ENCODE measurements at regions not wholly inside any gene's neighbourhood (a gene's known extent, or its start where the extent isn't known, plus 50 kb on each side); places are given as distances from the start of the nearest gene placed in this dataset.

DNA sequence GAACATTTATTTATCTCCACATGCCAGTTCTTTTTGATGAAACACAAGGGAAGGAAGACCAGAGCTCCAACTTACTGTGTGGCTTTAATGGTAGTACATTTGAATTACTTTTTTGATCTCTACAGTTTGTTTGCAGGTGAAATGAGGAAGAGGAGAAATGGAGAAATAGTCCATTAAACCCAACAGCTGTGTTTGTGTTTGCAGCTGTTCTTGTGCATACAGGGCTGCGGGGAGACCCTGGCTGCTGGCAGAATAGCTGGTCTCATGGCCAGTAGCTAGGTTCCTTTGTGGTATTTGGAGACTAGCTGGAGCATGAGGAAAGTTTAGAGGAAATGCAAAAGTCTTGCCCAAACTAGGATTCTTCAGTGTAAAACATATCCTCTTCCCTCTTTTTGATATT is 374.8 kb downstream of the GPAT3 start:
- Histone ChIP-seq H2AFZ (ENCODE audit: control insufficient read depth, low read depth, low read length) (no peak overlapping the region), H3K27me3 (replicated peaks in 1 of 2; ENCODE audit: control insufficient read depth in 2 of 2, insufficient read depth in 2 of 2, low read length in 1 of 2) (no peaks in the 10 kb centered on the region), H4K20me1 (ENCODE audit: control insufficient read depth, insufficient read depth) (no peaks in the 10 kb centered on the region), H3K79me2 (ENCODE audit: control insufficient read depth, insufficient read depth, low read length) (no peaks in the 10 kb centered on the region), H3K36me3 (ENCODE audit: control insufficient read depth in 2 of 2, insufficient read depth in 2 of 2, low read length in 1 of 2) (no peaks in the 10 kb centered on the region), H3K9ac (ENCODE audit: control insufficient read depth, insufficient read depth, low read length) (no peak overlapping the region), H3K4me2 (ENCODE audit: control insufficient read depth, insufficient read depth) (no peak overlapping the region), H3K27ac (ENCODE audit: control insufficient read depth, insufficient read depth) (no peak overlapping the region), H3K4me1 (ENCODE audit: control insufficient read depth, insufficient read depth, low read length) (no peaks in the 10 kb centered on the region), H3K9me3 (replicated peaks; ENCODE audit: control insufficient read depth, insufficient read depth, low read length) (no peaks in the 10 kb centered on the region), H3K4me3 (no peak overlapping the region)
- FAIRE-seq, result no peak
- intact Hi-C loops (cut with micrococcal nuclease; ENCODE audit: unreplicated experiment), result no loop called here
- POLR2A ChIA-PET, result interaction anchor here (0.5 kb wide), 1 partner anchor 618 kb away, joined by 4 read pairs; no protein-coding TSS in a partner anchor
- CTCF ChIA-PET, result interaction anchor here (1.2 kb wide), 1 partner anchor 264 kb away, joined by 3 read pairs; no protein-coding TSS in a partner anchor
- no TSS peak for BruUV-seq (replicated peaks)
- no peak for ATAC-seq
- RAD21 ChIA-PET (ENCODE audit: unreplicated experiment), result no interaction called here
- SMC1A ChIA-PET (ENCODE audit: uncharacterized antibody, unreplicated experiment), result no interaction called here
- no peak for DNase-seq (ENCODE audit: low read depth, low spot score)
- WGBS (ENCODE audit: insufficient coverage, insufficient replicate concordance, low lambda C conversion rate, missing lambda C conversion rate), result 0% methylated on average over 1 of the region's 1 CpG
- in situ Hi-C loops (cut with MboI), result no loop called here
- TF ChIP-seq, protein P1, sequence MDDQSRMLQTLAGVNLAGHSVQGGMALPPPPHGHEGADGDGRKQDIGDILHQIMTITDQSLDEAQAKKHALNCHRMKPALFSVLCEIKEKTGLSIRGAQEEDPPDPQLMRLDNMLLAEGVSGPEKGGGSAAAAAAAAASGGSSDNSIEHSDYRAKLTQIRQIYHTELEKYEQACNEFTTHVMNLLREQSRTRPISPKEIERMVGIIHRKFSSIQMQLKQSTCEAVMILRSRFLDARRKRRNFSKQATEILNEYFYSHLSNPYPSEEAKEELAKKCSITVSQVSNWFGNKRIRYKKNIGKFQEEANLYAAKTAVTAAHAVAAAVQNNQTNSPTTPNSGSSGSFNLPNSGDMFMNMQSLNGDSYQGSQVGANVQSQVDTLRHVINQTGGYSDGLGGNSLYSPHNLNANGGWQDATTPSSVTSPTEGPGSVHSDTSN (IDR thresholded peaks at IDR 0.05; ENCODE audit: insufficient replicate concordance, low read depth, low read length), result no peak
- TF ChIP-seq ZNF217 (IDR thresholded peaks at IDR 0.05) (no peak), CBX5 (IDR thresholded peaks at IDR 0.05; ENCODE audit: low read depth) (no peak), NFXL1 (IDR thresholded peaks at IDR 0.05; ENCODE audit: borderline replicate concordance) (no peak), JUNB (IDR thresholded peaks at IDR 0.05) (no peak), RFX5 (IDR thresholded peaks at IDR 0.05; ENCODE audit: low read depth, low read length) (no peak), HDAC6 (IDR thresholded peaks at IDR 0.05; ENCODE audit: unreplicated experiment) (no peak), MYC (IDR thresholded peaks at IDR 0.05; ENCODE audit: insufficient read depth, insufficient read length, insufficient replicate concordance, low read length, severe bottlenecking) (no peak)
- TF ChIP-seq, protein P2, sequence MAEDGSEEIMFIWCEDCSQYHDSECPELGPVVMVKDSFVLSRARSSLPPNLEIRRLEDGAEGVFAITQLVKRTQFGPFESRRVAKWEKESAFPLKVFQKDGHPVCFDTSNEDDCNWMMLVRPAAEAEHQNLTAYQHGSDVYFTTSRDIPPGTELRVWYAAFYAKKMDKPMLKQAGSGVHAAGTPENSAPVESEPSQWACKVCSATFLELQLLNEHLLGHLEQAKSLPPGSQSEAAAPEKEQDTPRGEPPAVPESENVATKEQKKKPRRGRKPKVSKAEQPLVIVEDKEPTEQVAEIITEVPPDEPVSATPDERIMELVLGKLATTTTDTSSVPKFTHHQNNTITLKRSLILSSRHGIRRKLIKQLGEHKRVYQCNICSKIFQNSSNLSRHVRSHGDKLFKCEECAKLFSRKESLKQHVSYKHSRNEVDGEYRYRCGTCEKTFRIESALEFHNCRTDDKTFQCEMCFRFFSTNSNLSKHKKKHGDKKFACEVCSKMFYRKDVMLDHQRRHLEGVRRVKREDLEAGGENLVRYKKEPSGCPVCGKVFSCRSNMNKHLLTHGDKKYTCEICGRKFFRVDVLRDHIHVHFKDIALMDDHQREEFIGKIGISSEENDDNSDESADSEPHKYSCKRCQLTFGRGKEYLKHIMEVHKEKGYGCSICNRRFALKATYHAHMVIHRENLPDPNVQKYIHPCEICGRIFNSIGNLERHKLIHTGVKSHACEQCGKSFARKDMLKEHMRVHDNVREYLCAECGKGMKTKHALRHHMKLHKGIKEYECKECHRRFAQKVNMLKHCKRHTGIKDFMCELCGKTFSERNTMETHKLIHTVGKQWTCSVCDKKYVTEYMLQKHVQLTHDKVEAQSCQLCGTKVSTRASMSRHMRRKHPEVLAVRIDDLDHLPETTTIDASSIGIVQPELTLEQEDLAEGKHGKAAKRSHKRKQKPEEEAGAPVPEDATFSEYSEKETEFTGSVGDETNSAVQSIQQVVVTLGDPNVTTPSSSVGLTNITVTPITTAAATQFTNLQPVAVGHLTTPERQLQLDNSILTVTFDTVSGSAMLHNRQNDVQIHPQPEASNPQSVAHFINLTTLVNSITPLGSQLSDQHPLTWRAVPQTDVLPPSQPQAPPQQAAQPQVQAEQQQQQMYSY (CRISPR knock-in tag; IDR thresholded peaks at IDR 0.05), result no peak
- TF ChIP-seq, protein P3, sequence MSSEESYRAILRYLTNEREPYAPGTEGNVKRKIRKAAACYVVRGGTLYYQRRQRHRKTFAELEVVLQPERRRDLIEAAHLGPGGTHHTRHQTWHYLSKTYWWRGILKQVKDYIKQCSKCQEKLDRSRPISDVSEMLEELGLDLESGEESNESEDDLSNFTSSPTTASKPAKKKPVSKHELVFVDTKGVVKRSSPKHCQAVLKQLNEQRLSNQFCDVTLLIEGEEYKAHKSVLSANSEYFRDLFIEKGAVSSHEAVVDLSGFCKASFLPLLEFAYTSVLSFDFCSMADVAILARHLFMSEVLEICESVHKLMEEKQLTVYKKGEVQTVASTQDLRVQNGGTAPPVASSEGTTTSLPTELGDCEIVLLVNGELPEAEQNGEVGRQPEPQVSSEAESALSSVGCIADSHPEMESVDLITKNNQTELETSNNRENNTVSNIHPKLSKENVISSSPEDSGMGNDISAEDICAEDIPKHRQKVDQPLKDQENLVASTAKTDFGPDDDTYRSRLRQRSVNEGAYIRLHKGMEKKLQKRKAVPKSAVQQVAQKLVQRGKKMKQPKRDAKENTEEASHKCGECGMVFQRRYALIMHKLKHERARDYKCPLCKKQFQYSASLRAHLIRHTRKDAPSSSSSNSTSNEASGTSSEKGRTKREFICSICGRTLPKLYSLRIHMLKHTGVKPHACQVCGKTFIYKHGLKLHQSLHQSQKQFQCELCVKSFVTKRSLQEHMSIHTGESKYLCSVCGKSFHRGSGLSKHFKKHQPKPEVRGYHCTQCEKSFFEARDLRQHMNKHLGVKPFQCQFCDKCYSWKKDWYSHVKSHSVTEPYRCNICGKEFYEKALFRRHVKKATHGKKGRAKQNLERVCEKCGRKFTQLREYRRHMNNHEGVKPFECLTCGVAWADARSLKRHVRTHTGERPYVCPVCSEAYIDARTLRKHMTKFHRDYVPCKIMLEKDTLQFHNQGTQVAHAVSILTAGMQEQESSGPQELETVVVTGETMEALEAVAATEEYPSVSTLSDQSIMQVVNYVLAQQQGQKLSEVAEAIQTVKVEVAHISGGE (CRISPR knock-in tag; IDR thresholded peaks at IDR 0.05), result no peak
- TF ChIP-seq, protein P4, sequence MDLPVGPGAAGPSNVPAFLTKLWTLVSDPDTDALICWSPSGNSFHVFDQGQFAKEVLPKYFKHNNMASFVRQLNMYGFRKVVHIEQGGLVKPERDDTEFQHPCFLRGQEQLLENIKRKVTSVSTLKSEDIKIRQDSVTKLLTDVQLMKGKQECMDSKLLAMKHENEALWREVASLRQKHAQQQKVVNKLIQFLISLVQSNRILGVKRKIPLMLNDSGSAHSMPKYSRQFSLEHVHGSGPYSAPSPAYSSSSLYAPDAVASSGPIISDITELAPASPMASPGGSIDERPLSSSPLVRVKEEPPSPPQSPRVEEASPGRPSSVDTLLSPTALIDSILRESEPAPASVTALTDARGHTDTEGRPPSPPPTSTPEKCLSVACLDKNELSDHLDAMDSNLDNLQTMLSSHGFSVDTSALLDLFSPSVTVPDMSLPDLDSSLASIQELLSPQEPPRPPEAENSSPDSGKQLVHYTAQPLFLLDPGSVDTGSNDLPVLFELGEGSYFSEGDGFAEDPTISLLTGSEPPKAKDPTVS (IDR thresholded peaks at IDR 0.05; ENCODE audit: low read depth, low read length), result no peak
- TF ChIP-seq, protein P5, sequence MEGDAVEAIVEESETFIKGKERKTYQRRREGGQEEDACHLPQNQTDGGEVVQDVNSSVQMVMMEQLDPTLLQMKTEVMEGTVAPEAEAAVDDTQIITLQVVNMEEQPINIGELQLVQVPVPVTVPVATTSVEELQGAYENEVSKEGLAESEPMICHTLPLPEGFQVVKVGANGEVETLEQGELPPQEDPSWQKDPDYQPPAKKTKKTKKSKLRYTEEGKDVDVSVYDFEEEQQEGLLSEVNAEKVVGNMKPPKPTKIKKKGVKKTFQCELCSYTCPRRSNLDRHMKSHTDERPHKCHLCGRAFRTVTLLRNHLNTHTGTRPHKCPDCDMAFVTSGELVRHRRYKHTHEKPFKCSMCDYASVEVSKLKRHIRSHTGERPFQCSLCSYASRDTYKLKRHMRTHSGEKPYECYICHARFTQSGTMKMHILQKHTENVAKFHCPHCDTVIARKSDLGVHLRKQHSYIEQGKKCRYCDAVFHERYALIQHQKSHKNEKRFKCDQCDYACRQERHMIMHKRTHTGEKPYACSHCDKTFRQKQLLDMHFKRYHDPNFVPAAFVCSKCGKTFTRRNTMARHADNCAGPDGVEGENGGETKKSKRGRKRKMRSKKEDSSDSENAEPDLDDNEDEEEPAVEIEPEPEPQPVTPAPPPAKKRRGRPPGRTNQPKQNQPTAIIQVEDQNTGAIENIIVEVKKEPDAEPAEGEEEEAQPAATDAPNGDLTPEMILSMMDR (IDR thresholded peaks at IDR 0.05 in 2 of 3, conservative IDR thresholded peaks at IDR 0.05 in 1 of 3; ENCODE audit: control insufficient read depth in 2 of 3, extremely low read depth in 1 of 3, insufficient read depth in 1 of 3, low read depth in 3 of 3, low read length in 3 of 3), result no peak
